GM23338 (cell line): ENCODE measurements at regions not wholly inside any gene's neighbourhood (a gene's known extent, or its start where the extent isn't known, plus 50 kb on each side); places are given as distances from the start of the nearest gene placed in this dataset.

Experiments
- ATAC-seq: fragments of 200-7000 bp; cut with Tn5 transposase; 3 replicates; pipeline ENCODE4 v1.9.1; 2020
- DNase-seq: peaks from one replicate; pipeline ENCODE4 v3.0.0-alpha.2; 2015; ENCODE audit warnings: low spot score
- H2AFZ ChIP-seq: fragments of 200-600 bp; sonication (generic); 2 replicates; pipeline ENCODE4 v1.8.0; 2016; ENCODE audit warnings: antibody characterized with exemption, mild to moderate bottlenecking, moderate library complexity
- H3F3A ChIP-seq: fragments of 200-600 bp; sonication (generic); replicated peaks from 2 replicates; pipeline ENCODE4 v1.8.0; 2017; ENCODE audit warnings: antibody characterized with exemption, mixed run types, low read depth
- H3K27ac ChIP-seq: fragments of 200-600 bp; sonication (generic); 2 replicates; pipeline ENCODE4 v1.6.1; 2016; ENCODE audit warnings: low read depth
- H3K27me3 ChIP-seq: fragments of 200-600 bp; sonication (generic); 2 replicates; pipeline ENCODE4 v1.8.0; 2016; ENCODE audit warnings: mild to moderate bottlenecking, mixed run types, moderate library complexity; ENCODE audit not compliant: insufficient read depth
- H3K36me3 ChIP-seq: fragments of 200-600 bp; sonication (generic); 2 replicates; pipeline ENCODE4 v1.8.0; 2016; ENCODE audit warnings: mild to moderate bottlenecking; ENCODE audit not compliant: insufficient read depth
- H3K4me1 ChIP-seq: fragments of 200-600 bp; sonication (generic); 2 replicates; pipeline ENCODE4 v1.8.0; 2016; ENCODE audit warnings: mild to moderate bottlenecking, moderate library complexity; ENCODE audit not compliant: insufficient read depth
- H3K4me2 ChIP-seq: fragments of 200-600 bp; sonication (generic); 2 replicates; pipeline ENCODE4 v1.7.1; 2017; ENCODE audit warnings: mixed run types
- H3K4me3 ChIP-seq: fragments of 200-600 bp; sonication (generic); 2 replicates; pipeline ENCODE4 v1.6.1; 2016; ENCODE audit warnings: mixed run types
- H3K79me2 ChIP-seq: fragments of 200-600 bp; sonication (generic); replicated peaks from 2 replicates; pipeline ENCODE4 v1.8.0; 2017; ENCODE audit warnings: mild to moderate bottlenecking; ENCODE audit not compliant: insufficient read depth
- H3K9me2 ChIP-seq: fragments of 200-600 bp; sonication (generic); 2 replicates; pipeline ENCODE4 v1.8.0; 2017; ENCODE audit not compliant: insufficient read depth
- H4K20me1 ChIP-seq: fragments of 200-600 bp; sonication (generic); replicated peaks from 2 replicates; pipeline ENCODE4 v1.8.0; 2017; ENCODE audit warnings: mild to moderate bottlenecking; ENCODE audit not compliant: insufficient read depth
- H3K27ac Mint-ChIP-seq: 2 replicates; pipeline ENCODE4 v1.8.0; 2020; ENCODE audit warnings: inconsistent platforms, mild to moderate bottlenecking, moderate library complexity, mixed read lengths
- H3K27me3 Mint-ChIP-seq: 3 replicates; pipeline ENCODE4 v1.8.0; 2022; ENCODE audit warnings: low read depth, mild to moderate bottlenecking, moderate library complexity, mixed read lengths, inconsistent platforms; ENCODE audit not compliant: insufficient read depth, poor library complexity
- H3K36me3 Mint-ChIP-seq: 3 replicates; pipeline ENCODE4 v1.8.0; 2021; ENCODE audit warnings: low read depth, mild to moderate bottlenecking, inconsistent platforms, moderate library complexity, mixed read lengths
- H3K4me1 Mint-ChIP-seq: 3 replicates; pipeline ENCODE4 v1.8.0; 2020; ENCODE audit warnings: mild to moderate bottlenecking, inconsistent platforms, mixed read lengths
- H3K4me3 Mint-ChIP-seq: 3 replicates; pipeline ENCODE4 v1.8.0; 2021; ENCODE audit warnings: moderate library complexity, mild to moderate bottlenecking, inconsistent platforms, mixed read lengths
- H3K9me3 Mint-ChIP-seq: 3 replicates; pipeline ENCODE4 v1.8.0; 2020; ENCODE audit warnings: moderate library complexity, mild to moderate bottlenecking, inconsistent platforms, mixed read lengths
- EZH2phosphoT487 ChIP-seq: fragments of 200-600 bp; sonication (generic); IDR thresholded peaks from one replicate; pipeline ENCODE4 v1.8.1; 2018; ENCODE audit warnings: antibody characterized with exemption; ENCODE audit not compliant: unreplicated experiment
- POLR2AphosphoS5 ChIP-seq: IDR thresholded peaks from 2 replicates; pipeline ENCODE4 v1.6.1; 2016; ENCODE audit warnings: antibody characterized with exemption, low read depth
- REST ChIP-seq: IDR thresholded peaks from one replicate; pipeline ENCODE4 v1.6.1; 2018; ENCODE audit warnings: antibody characterized with exemption; ENCODE audit not compliant: unreplicated experiment
- ZNF462 ChIP-seq: fragments of 250-450 bp; sonication (Bioruptor Pico); IDR thresholded peaks from 2 replicates; pipeline ENCODE4 v1.5.0; 2020; ENCODE audit warnings: mild to moderate bottlenecking, moderate library complexity

DNA sequence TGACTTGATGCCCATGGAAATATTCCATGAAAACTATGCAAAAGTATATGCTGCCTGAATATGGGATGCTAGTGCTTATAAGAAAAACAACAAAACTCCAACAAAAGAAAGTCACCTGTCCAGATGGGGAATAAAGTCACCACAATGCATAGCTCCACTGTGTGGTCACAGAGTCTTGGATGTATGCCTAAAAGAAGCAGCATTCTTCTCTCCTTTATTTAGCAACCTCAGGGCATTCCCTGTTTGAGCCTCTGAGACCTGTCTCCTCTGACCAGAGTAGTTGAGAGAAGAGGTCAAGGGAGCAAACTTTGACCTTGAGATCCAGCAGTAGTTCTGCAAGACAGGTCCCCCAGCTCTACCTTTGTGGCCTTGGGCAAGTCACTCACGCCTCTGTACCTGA is 287.5 kb downstream of the MED10 start (continued):
- TF ChIP-seq ZNF462 (CRISPR knock-in tag), result no peak
- no peak for TF ChIP-seq POLR2AphosphoS5

- H3K9me3 Mint-ChIP-seq, result no peaks in the 10 kb centered on the region; the same call in 2 of the 3 replicates
- ATAC-seq (no peak), DNase-seq (no peak)
- H3K27me3 Mint-ChIP-seq, result no peaks in the 10 kb centered on the region
- H3K4me1 Mint-ChIP-seq, result peaks cover 8% of the 10 kb centered on the region; the same call in 2 of the 3 replicates
- no peak overlapping the region for H2AFZ ChIP-seq
- no peaks in the 10 kb centered on the region for H3K79me2 ChIP-seq
- H4K20me1 ChIP-seq, result no peaks in the 10 kb centered on the region
- no peak overlapping the region for H3K4me2 ChIP-seq
- H3K36me3 ChIP-seq, result no peaks in the 10 kb centered on the region
- H3K27me3 ChIP-seq, result no peaks in the 10 kb centered on the region
- H3K27ac ChIP-seq, result no peak overlapping the region
- 0 out of 2 replicates have a peak, but pooled peaks cover 4% of the 10 kb centered on the region for H3K9me2 ChIP-seq
- H3F3A ChIP-seq, result no peaks in the 10 kb centered on the region
- H3K4me3 ChIP-seq, result no peak overlapping the region
- H3K27ac Mint-ChIP-seq, result no peak overlapping the region
- no peaks in the 10 kb centered on the region for H3K36me3 Mint-ChIP-seq
- H3K4me1 ChIP-seq, result no peaks in the 10 kb centered on the region
- H3K4me3 Mint-ChIP-seq, result no peak overlapping the region
- no peak for TF ChIP-seq EZH2phosphoT487
- no peak for TF ChIP-seq POLR2AphosphoS5
- no peak for TF ChIP-seq ZNF462 (CRISPR knock-in tag)
- no peak for TF ChIP-seq REST
Measured at GRCh38 chr5:6090079-6090654, 288.2 kb downstream of the MED10 start.
